H1 (cell line): ENCODE measurements at regions not wholly inside any gene's neighbourhood (a gene's known extent, or its start where the extent isn't known, plus 50 kb on each side); places are given as distances from the start of the nearest gene placed in this dataset.
"Not testable (repeated sequence)": the region's sequence is repeated elsewhere in the genome, so short reads cannot be mapped to it uniquely, and the experiment has no call there.

Experiments
- CTCF ChIA-PET: fragments of 300-600 bp; sonication (Branson Sonifier 250); formaldehyde crosslinking; loops from one replicate; lab custom pipeline; 2021; ENCODE audit not compliant: partially characterized antibody; lab: Charles Lee
- POLR2A ChIA-PET: fragments of 300-600 bp; sonication (Branson Sonifier 250); formaldehyde crosslinking; loops from one replicate; lab custom pipeline; 2021; ENCODE audit warnings: inconsistent platforms; ENCODE audit not compliant: partially characterized antibody; lab: Charles Lee
- DNase-seq, 2 experiments: peaks; one replicate each; pipeline versions ENCODE4 v3.0.0 to v3.0.0-alpha.2; 2010 to 2022; ENCODE audit warnings: low spot score in 2 of 2, low read depth in 1 of 2, mixed read lengths in 1 of 2
- FAIRE-seq: peaks from 2 replicates; lab custom pipeline; 2011; peaks lifted over from hg19 to GRCh38; lab: Jason Lieb, UNC
- H2AFZ ChIP-seq: 2 replicates; pipeline ENCODE4 v1.8.1; 2012; ENCODE audit warnings: low read length, inconsistent platforms
- H2AK5ac ChIP-seq: 2 replicates; pipeline ENCODE4 v1.6.1; 2013; ENCODE audit warnings: low read depth, low read length
- H2BK120ac ChIP-seq: replicated peaks from 2 replicates; pipeline ENCODE3; 2013; ENCODE audit warnings: low read depth, low read length, inconsistent platforms
- H2BK12ac ChIP-seq: 2 replicates; pipeline ENCODE4 v1.6.1; 2013; ENCODE audit warnings: low read depth, low read length
- H2BK15ac ChIP-seq: 2 replicates; pipeline ENCODE4 v1.6.1; 2013; ENCODE audit warnings: low read length
- H2BK20ac ChIP-seq: 2 replicates; pipeline ENCODE4 v1.6.1; 2013; ENCODE audit warnings: low read length
- H2BK5ac ChIP-seq: 2 replicates; pipeline ENCODE4 v1.6.1; 2013; ENCODE audit warnings: low read depth, low read length
- H3K14ac ChIP-seq: 2 replicates; pipeline ENCODE4 v1.6.1; 2013; ENCODE audit warnings: inconsistent platforms; ENCODE audit not compliant: insufficient read length
- H3K18ac ChIP-seq: 2 replicates; pipeline ENCODE4 v1.6.1; 2013; ENCODE audit warnings: low read length; ENCODE audit errors: extremely low read depth
- H3K23ac ChIP-seq: 2 replicates; pipeline ENCODE4 v1.6.1; 2013; ENCODE audit warnings: inconsistent platforms; ENCODE audit not compliant: insufficient read length
- H3K23me2 ChIP-seq: 2 replicates; pipeline ENCODE4 v1.6.1; 2013; ENCODE audit warnings: low read depth, low read length
- H3K27ac ChIP-seq: 2 replicates; pipeline ENCODE4 v1.6.1; 2011; ENCODE audit warnings: low read depth, low read length, inconsistent platforms
- H3K27me3 ChIP-seq, 4 experiments: replicated peaks in 1 of 4; 1 replicate in 1 of 4; 2 replicates in 3 of 4; pipeline versions ENCODE4 v1.6.1 to v1.8.1; 2011 to 2013; ENCODE audit warnings: low read length in 3 of 4, mild to moderate bottlenecking in 3 of 4, inconsistent platforms in 2 of 4, mixed read lengths in 2 of 4, moderate library complexity in 1 of 4; ENCODE audit not compliant: control insufficient read depth in 3 of 4, insufficient read depth in 3 of 4; ENCODE audit errors: extremely low read depth in 1 of 4
- H3K36me3 ChIP-seq, 4 experiments: 2 replicates each; pipeline versions ENCODE4 v1.6.1 to v1.8.1; 2011 to 2013; ENCODE audit warnings: mild to moderate bottlenecking in 4 of 4, low read length in 3 of 4, moderate library complexity in 2 of 4, control low read depth in 1 of 4, inconsistent platforms in 1 of 4; ENCODE audit not compliant: insufficient read depth in 4 of 4, control insufficient read depth in 2 of 4
- H3K4ac ChIP-seq: replicated peaks from 2 replicates; pipeline ENCODE3; 2013; ENCODE audit warnings: low read length, low read depth, mixed read lengths, inconsistent platforms; ENCODE audit not compliant: insufficient read length
- H3K4me1 ChIP-seq, 4 experiments: replicated peaks in 1 of 4; 1 replicate in 1 of 4; 2 replicates in 3 of 4; pipeline versions ENCODE4 v1.6.1 to v1.8.1; 2011 to 2013; ENCODE audit warnings: low read length in 3 of 4, inconsistent platforms in 2 of 4, mixed read lengths in 1 of 4; ENCODE audit not compliant: insufficient read depth in 4 of 4, control insufficient read depth in 3 of 4
- H3K4me2 ChIP-seq, 2 experiments: 2 replicates each; pipeline versions ENCODE4 v1.6.1 to v1.8.1; 2011 to 2013; ENCODE audit warnings: low read depth in 2 of 2, low read length in 2 of 2, control low read depth in 1 of 2, inconsistent platforms in 1 of 2, mild to moderate bottlenecking in 1 of 2; ENCODE audit not compliant: insufficient read depth in 1 of 2
- H3K4me3 ChIP-seq, 4 experiments: fragments of 200-600, 300-600 bp in 1 of 4; sonication (generic), shearing (Covaris generic), sonication (Bioruptor Twin) in 1 of 4; 2 replicates each; pipeline versions ENCODE4 v1.5.1 to v1.8.1; 2011 to 2016; ENCODE audit warnings: low read length in 4 of 4, low read depth in 3 of 4, control low read depth in 2 of 4, inconsistent platforms in 2 of 4, mild to moderate bottlenecking in 2 of 4, mixed read lengths in 1 of 4, moderate library complexity in 1 of 4; ENCODE audit not compliant: insufficient read depth in 2 of 4; ENCODE audit errors: extremely low read depth in 1 of 4
- H3K56ac ChIP-seq: replicated peaks from 2 replicates; pipeline ENCODE3; 2013; ENCODE audit warnings: low read depth, mild to moderate bottlenecking, mixed read lengths, low read length, inconsistent platforms; ENCODE audit not compliant: insufficient read length
- H3K79me1 ChIP-seq: 2 replicates; pipeline ENCODE4 v1.6.1; 2013; ENCODE audit warnings: low read depth, low read length, control low read depth
- H3K79me2 ChIP-seq, 2 experiments: 2 replicates each; pipeline versions ENCODE4 v1.6.1 to v1.8.1; 2012 to 2013; ENCODE audit warnings: low read length in 2 of 2, mild to moderate bottlenecking in 2 of 2, inconsistent platforms in 1 of 2; ENCODE audit not compliant: insufficient read depth in 2 of 2, control insufficient read depth in 1 of 2
- H3K9ac ChIP-seq, 4 experiments: replicated peaks in 1 of 4; 1 replicate in 1 of 4; 2 replicates in 3 of 4; pipeline versions ENCODE4 v1.6.1 to v1.8.1; 2011 to 2013; ENCODE audit warnings: low read depth in 3 of 4, low read length in 3 of 4, control low read depth in 2 of 4, mild to moderate bottlenecking in 2 of 4, moderate library complexity in 2 of 4, inconsistent platforms in 1 of 4; ENCODE audit errors: extremely low read depth in 1 of 4
- H3K9me3 ChIP-seq, 2 experiments: 2 replicates each; pipeline versions ENCODE4 v1.6.1 to v1.8.1; 2012 to 2013; ENCODE audit warnings: mild to moderate bottlenecking in 2 of 2, moderate library complexity in 2 of 2, control low read depth in 1 of 2, inconsistent platforms in 1 of 2, low read depth in 1 of 2, low read length in 1 of 2, mixed read lengths in 1 of 2; ENCODE audit not compliant: insufficient read depth in 2 of 2
- H4K20me1 ChIP-seq, 2 experiments: replicated peaks in 1 of 2; 2 replicates each; pipeline versions ENCODE3 to v1.8.1; 2011 to 2013; ENCODE audit warnings: inconsistent platforms in 2 of 2, low read length in 2 of 2, mild to moderate bottlenecking in 1 of 2; ENCODE audit not compliant: insufficient read depth in 2 of 2, control insufficient read depth in 1 of 2
- H4K5ac ChIP-seq: 2 replicates; pipeline ENCODE4 v1.6.1; 2013; ENCODE audit warnings: low read length, low read depth, mixed read lengths, inconsistent platforms; ENCODE audit not compliant: insufficient read length
- H4K8ac ChIP-seq: 2 replicates; pipeline ENCODE4 v1.8.0; 2013; ENCODE audit warnings: mild to moderate bottlenecking, moderate library complexity, low read length, inconsistent platforms; ENCODE audit not compliant: insufficient read depth; ENCODE audit errors: extremely low read depth
- H4K91ac ChIP-seq: replicated peaks from 2 replicates; pipeline ENCODE3; 2013; ENCODE audit warnings: low read length, mixed read lengths, inconsistent platforms; ENCODE audit not compliant: insufficient read length
- WGBS, 2 experiments: shearing (Covaris generic) in 1 of 2; methylation state at CpG; one replicate each; pipeline versions ENCODE4 v1.1.6 to v1.1.7; 2013 to 2015; ENCODE audit warnings: low lambda C conversion rate in 2 of 2, mixed read lengths in 2 of 2, inconsistent platforms in 1 of 2, low coverage in 1 of 2, missing lambda C conversion rate in 1 of 2; ENCODE audit not compliant: insufficient replicate concordance in 2 of 2, insufficient coverage in 1 of 2, insufficient read length in 1 of 2; ENCODE audit errors: extremely low coverage in 1 of 2, missing lambda C conversion rate in 1 of 2; 5-methylcytosine and 5-hydroxymethylcytosine counted together

DNA sequence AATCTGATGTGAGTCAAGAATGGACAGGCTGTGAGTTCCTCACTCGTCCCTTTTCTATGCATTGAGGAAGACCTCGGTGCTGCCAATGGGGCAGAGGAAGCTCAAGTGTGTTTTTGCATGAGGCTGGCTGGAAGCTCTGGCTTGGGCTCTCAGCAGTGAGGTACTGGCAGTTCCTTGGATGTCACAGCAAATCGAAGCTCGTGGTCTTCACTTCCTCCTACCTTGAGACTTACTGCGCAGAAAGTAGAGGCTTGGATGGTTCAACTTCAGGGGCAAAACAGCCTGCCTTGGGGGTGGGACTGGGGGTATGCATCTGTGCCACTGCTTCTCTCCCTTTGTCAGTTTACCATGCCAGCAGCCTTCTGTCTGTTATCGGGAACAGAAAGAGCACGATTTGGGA lies 229.8 kb upstream of the PLGLB2 start:
- WGBS, 2 experiments: 95% methylated on average over 7 of the region's 7 CpGs; no CpG with 5 or more reads in 1 of the 2 experiments
- H3K23me2 ChIP-seq, H3K9me3 ChIP-seq, H3K9ac ChIP-seq, POLR2A ChIA-PET, H3K79me1 ChIP-seq, H3K56ac ChIP-seq, H2BK120ac ChIP-seq, H3K4me1 ChIP-seq, H2BK20ac ChIP-seq, H2AFZ ChIP-seq, H3K36me3 ChIP-seq, FAIRE-seq, H3K4ac ChIP-seq, H3K23ac ChIP-seq, H3K27ac ChIP-seq, H4K8ac ChIP-seq, H3K4me3 ChIP-seq, H2BK5ac ChIP-seq, H3K18ac ChIP-seq, CTCF ChIA-PET, H2BK12ac ChIP-seq, H2AK5ac ChIP-seq, H4K20me1 ChIP-seq, H2BK15ac ChIP-seq, H4K91ac ChIP-seq, H3K27me3 ChIP-seq, DNase-seq, H3K14ac ChIP-seq, H3K4me2 ChIP-seq, H4K5ac ChIP-seq, H3K79me2 ChIP-seq: not testable (repeated sequence)

DNA sequence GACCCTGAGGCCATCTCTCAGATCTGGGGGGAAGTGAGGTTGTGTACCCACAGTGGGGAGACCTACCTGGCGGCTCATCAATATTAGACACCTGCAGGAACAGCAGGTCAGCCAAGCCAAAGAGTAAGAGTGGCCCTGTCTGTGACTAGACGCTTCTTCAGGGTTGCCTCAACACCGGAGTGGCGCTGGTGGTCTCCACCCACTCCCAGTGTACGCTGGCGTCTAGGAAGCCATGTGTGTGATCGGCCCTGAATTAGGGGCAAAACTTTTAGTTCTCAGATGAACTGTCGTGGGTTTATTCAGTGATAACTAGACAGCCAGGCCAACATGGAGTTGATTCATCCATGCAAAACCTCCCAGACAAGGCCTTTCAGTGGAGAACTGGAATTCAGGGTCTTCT lies 229.3 kb upstream of the PLGLB2 start:
- H2BK20ac ChIP-seq, H4K8ac ChIP-seq, H4K91ac ChIP-seq, H3K14ac ChIP-seq, H3K4me1 ChIP-seq, H2AK5ac ChIP-seq, H3K9ac ChIP-seq, H3K18ac ChIP-seq, DNase-seq, H3K4me3 ChIP-seq, H2AFZ ChIP-seq, POLR2A ChIA-PET, H3K27me3 ChIP-seq, H2BK5ac ChIP-seq, H4K20me1 ChIP-seq, H3K4me2 ChIP-seq, H3K23ac ChIP-seq, H2BK15ac ChIP-seq, H3K79me2 ChIP-seq, H3K36me3 ChIP-seq, H2BK120ac ChIP-seq, H3K4ac ChIP-seq, H4K5ac ChIP-seq, CTCF ChIA-PET, H3K79me1 ChIP-seq, H3K27ac ChIP-seq, H3K56ac ChIP-seq, FAIRE-seq, H3K9me3 ChIP-seq, H3K23me2 ChIP-seq, H2BK12ac ChIP-seq: not testable (repeated sequence)
- WGBS, 2 experiments: 90% methylated on average over 8 of the region's 8 CpGs; no CpG with 5 or more reads in 1 of the 2 experiments
